Right lung (tissue), 2 donors: ENCODE measurements at regions not wholly inside any gene's neighbourhood (a gene's known extent, or its start where the extent isn't known, plus 50 kb on each side); places are given as distances from the start of the nearest gene placed in this dataset.
"Not testable (repeated sequence)": the region's sequence is repeated elsewhere in the genome, so short reads cannot be mapped to it uniquely, and the experiment has no call there.

Source experiments
- DNase-seq, 2 donors: peaks; one replicate each; pipeline ENCODE4 v3.0.0-alpha.2; 2013

- no peak for DNase-seq
Measured at GRCh38 chr17:65307961-65308316, 170.8 kb downstream of the RGS9 start.

GRCh38 chr17:65307081-65307960 lies 170.2 kb downstream of the RGS9 start:
- no peak for DNase-seq

GRCh38 chr17:65305778-65306177 lies 168.6 kb downstream of the RGS9 start:
- no peak for DNase-seq

- DNase-seq = no peak
Measured at GRCh38 chr17:65305116-65305515, 167.9 kb downstream of the RGS9 start.

GRCh38 chr17:65301882-65302281 lies 164.7 kb downstream of the RGS9 start:
- not testable (repeated sequence) for DNase-seq

GRCh38 chr17:65301184-65301583 lies 164.0 kb downstream of the RGS9 start:
- no peak for DNase-seq

- no peak for DNase-seq
Measured at GRCh38 chr17:65297916-65298315, 160.7 kb downstream of the RGS9 start.

GRCh38 chr17:65297384-65297783 lies 160.2 kb downstream of the RGS9 start:
- DNase-seq = no peak

- peak; percentile 56 to 66 for DNase-seq
Measured at GRCh38 chr17:65294181-65294719, 157.1 kb downstream of the RGS9 start.

- no peak for DNase-seq
Measured at GRCh38 chr17:65293584-65294180, 156.5 kb downstream of the RGS9 start.

GRCh38 chr17:65292430-65292829 lies 155.3 kb downstream of the RGS9 start:
- DNase-seq = no peak

GRCh38 chr17:65291301-65291700 lies 154.1 kb downstream of the RGS9 start:
- DNase-seq = not testable (repeated sequence)

GRCh38 chr17:65290616-65291015 lies 153.4 kb downstream of the RGS9 start:
- DNase-seq = no peak

- DNase-seq = no peak
Measured at GRCh38 chr17:65290056-65290455, 152.9 kb downstream of the RGS9 start.

GRCh38 chr17:65287040-65287439 lies 149.9 kb downstream of the RGS9 start:
- no peak for DNase-seq

GRCh38 chr17:65283704-65284103 lies 146.5 kb downstream of the RGS9 start:
- no peak for DNase-seq

- no peak for DNase-seq
Measured at GRCh38 chr17:65279456-65279855, 142.3 kb downstream of the RGS9 start.

- no peak for DNase-seq
Measured at GRCh38 chr17:65278820-65279184, 141.6 kb downstream of the RGS9 start.

- peak; percentile 45 to 66 for DNase-seq
Measured at GRCh38 chr17:65278050-65278819, 141.1 kb downstream of the RGS9 start.

GRCh38 chr17:65277576-65277975 lies 140.4 kb downstream of the RGS9 start:
- no peak for DNase-seq
